ENCODE measurements at regions not wholly inside any gene's neighbourhood (a gene's known extent, or its start where the extent isn't known, plus 50 kb on each side); places are given as distances from the start of the nearest gene placed in this dataset.

- TF ChIP-seq CTCF (IDR thresholded peaks at IDR 0.05) (no peak), POLR2A (IDR thresholded peaks at IDR 0.05) (no peak), POLR2AphosphoS5 (IDR thresholded peaks at IDR 0.05) (no peak), EP300 (IDR thresholded peaks at IDR 0.05) (no peak)
These were observed 1508.1 kb downstream of the TECRL start for GRCh38 chr4:62901101-62901500.
